ENCODE measurements at regions not wholly inside any gene's neighbourhood (a gene's known extent, or its start where the extent isn't known, plus 50 kb on each side); places are given as distances from the start of the nearest gene placed in this dataset.

DNA sequence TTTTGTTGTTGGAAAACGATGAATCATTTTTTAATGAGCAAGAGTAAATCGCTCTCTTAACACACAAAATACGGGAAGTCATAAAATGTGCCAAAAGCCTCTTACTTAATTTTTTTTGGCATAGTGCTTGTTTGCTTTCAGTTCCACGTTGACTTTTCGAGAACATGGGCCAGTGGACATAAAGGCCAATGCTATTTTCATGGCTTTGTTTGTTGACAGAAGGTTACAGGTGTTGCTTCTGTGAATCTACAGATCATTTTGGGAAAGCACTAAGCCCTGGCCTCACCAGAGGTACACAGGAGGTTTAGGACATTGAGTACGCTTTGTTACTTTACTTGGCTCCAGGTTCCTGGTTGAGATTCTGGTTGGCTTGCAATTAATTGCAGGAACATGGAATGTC, 199.4 kb upstream of the HMCN1 start:
- DNase-seq (ENCODE audit: low read depth), result no peak
- no peak overlapping the region for H3K4me3 ChIP-seq (ENCODE audit: low read depth, low read length)
- no peak for TF ChIP-seq CTCF (IDR thresholded peaks at IDR 0.05; ENCODE audit: insufficient read depth, low read depth, low read length)

GRCh38 chr1:185533596-185533995, 200.6 kb upstream of the HMCN1 start:
- no peak for TF ChIP-seq CTCF (IDR thresholded peaks at IDR 0.05; ENCODE audit: insufficient read depth, low read depth, low read length)
- DNase-seq (ENCODE audit: low read depth), result no peak
- no peak overlapping the region for H3K4me3 ChIP-seq (ENCODE audit: low read depth, low read length)

DNA sequence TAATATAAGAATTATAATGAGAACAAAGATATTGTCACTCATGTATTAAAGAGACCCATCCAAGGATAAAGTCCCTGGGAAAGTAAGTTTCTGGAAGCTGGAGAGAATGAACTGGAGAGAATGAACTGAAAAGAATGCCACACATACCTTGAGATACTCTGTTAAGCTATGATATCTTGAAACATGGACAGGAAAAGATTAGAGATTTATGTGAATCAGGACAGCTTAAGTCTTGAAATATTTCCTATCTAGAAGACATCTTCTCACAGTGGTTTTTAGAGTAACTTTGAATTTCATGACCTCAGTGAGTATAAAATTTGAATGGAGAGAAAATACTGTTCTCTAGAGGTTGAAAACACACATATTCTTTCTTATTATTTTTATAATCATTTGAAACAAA, 201.3 kb upstream of the HMCN1 start:
- no peak for TF ChIP-seq CTCF (IDR thresholded peaks at IDR 0.05; ENCODE audit: insufficient read depth, low read depth, low read length)
- no peak overlapping the region for H3K4me3 ChIP-seq (ENCODE audit: low read depth, low read length)
- DNase-seq (ENCODE audit: low read depth), result no peak

GRCh38 chr1:185531838-185532237, 202.4 kb upstream of the HMCN1 start:
- DNase-seq (ENCODE audit: low read depth), result no peak
- no peak for TF ChIP-seq CTCF (IDR thresholded peaks at IDR 0.05; ENCODE audit: insufficient read depth, low read depth, low read length)
- H3K4me3 ChIP-seq (ENCODE audit: low read depth, low read length), result no peak overlapping the region

DNA sequence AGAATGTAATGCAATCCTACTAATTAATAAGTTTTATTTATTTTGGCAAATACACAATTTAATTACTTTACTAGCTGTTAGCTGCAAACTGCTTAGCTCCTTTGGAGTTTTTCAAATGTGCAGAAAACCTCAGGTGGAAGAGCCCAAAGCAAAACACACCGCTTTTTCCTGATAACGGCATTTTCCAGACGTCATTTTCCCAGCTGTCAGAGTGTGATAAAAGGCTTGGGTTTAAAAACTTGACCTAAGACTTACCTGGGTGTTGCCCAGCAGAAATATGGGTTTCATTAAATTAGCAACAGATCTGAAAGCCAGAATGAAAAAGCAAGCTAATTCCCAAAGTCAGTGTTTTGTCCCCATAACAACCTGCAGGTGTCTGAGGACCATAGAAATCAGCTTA, 204.0 kb upstream of the HMCN1 start:
- no peak overlapping the region for H3K4me3 ChIP-seq (ENCODE audit: low read depth, low read length)
- DNase-seq (ENCODE audit: low read depth), result no peak
- no peak for TF ChIP-seq CTCF (IDR thresholded peaks at IDR 0.05; ENCODE audit: insufficient read depth, low read depth, low read length)

GRCh38 chr1:185529673-185530072, 204.5 kb upstream of the HMCN1 start:
- no peak overlapping the region for H3K4me3 ChIP-seq (ENCODE audit: low read depth, low read length)
- no peak for DNase-seq (ENCODE audit: low read depth)
- no peak for TF ChIP-seq CTCF (IDR thresholded peaks at IDR 0.05; ENCODE audit: insufficient read depth, low read depth, low read length)

- no peak for DNase-seq (ENCODE audit: low read depth)
- no peak for TF ChIP-seq CTCF (IDR thresholded peaks at IDR 0.05; ENCODE audit: insufficient read depth, low read depth, low read length)
- no peak overlapping the region for H3K4me3 ChIP-seq (ENCODE audit: low read depth, low read length)
Observed at GRCh38 chr1:185528084-185528676, 206.0 kb upstream of the HMCN1 start.
